ENCODE measurements at regions not wholly inside any gene's neighbourhood (a gene's known extent, or its start where the extent isn't known, plus 50 kb on each side); places are given as distances from the start of the nearest gene placed in this dataset.

- TF ChIP-seq IKZF1 (conservative IDR thresholded peaks at IDR 0.05) (peak; percentile 48), DPF2 (IDR thresholded peaks at IDR 0.05) (0 out of 2 replicates have a peak, but pooled peaks have one; percentile 7), FOS (IDR thresholded peaks at IDR 0.05; ENCODE audit: borderline replicate concordance, extremely low read depth, insufficient read length) (no peak), TCF7 (IDR thresholded peaks at IDR 0.05; ENCODE audit: borderline replicate concordance) (0 out of 2 replicates have a peak, but pooled peaks have one; percentile 6), MYC (IDR thresholded peaks at IDR 0.05; ENCODE audit: insufficient read depth, insufficient read length, insufficient replicate concordance, low read length, severe bottlenecking) (no peak), MTA3 (IDR thresholded peaks at IDR 0.05; ENCODE audit: borderline replicate concordance, low read length) (peak; percentile 23; the same call in 1 of the 2 replicates), RFX5 (IDR thresholded peaks at IDR 0.05; ENCODE audit: low read depth, low read length) (no peak), SRF (IDR thresholded peaks at IDR 0.05; ENCODE audit: low read depth in 2 of 2, low read length in 2 of 2) (peak in 1 of 2 experiments; percentile 91; a peak in 2 of 4 replicates), CREM (IDR thresholded peaks at IDR 0.05; ENCODE audit: low read depth) (peak; percentile 63), FOXM1 (IDR thresholded peaks at IDR 0.05; ENCODE audit: low read depth, low read length) (peak; percentile 53; the same call in 1 of the 2 replicates), JUND (IDR thresholded peaks at IDR 0.05; ENCODE audit: low read depth, low read length) (no peak), ESRRA (IDR thresholded peaks at IDR 0.05; ENCODE audit: low read length) (no peak), ZNF687 (IDR thresholded peaks at IDR 0.05) (no peak), SMARCA5 (IDR thresholded peaks at IDR 0.05) (no peak), IKZF2 (IDR thresholded peaks at IDR 0.05) (0 out of 4 replicates have a peak, but pooled peaks of 1 of the 2 experiments have one; percentile 27), EZH2 (IDR thresholded peaks at IDR 0.05; ENCODE audit: borderline replicate concordance, control insufficient read depth, low read depth, low read length) (no peak)
- TF ChIP-seq, protein P1, sequence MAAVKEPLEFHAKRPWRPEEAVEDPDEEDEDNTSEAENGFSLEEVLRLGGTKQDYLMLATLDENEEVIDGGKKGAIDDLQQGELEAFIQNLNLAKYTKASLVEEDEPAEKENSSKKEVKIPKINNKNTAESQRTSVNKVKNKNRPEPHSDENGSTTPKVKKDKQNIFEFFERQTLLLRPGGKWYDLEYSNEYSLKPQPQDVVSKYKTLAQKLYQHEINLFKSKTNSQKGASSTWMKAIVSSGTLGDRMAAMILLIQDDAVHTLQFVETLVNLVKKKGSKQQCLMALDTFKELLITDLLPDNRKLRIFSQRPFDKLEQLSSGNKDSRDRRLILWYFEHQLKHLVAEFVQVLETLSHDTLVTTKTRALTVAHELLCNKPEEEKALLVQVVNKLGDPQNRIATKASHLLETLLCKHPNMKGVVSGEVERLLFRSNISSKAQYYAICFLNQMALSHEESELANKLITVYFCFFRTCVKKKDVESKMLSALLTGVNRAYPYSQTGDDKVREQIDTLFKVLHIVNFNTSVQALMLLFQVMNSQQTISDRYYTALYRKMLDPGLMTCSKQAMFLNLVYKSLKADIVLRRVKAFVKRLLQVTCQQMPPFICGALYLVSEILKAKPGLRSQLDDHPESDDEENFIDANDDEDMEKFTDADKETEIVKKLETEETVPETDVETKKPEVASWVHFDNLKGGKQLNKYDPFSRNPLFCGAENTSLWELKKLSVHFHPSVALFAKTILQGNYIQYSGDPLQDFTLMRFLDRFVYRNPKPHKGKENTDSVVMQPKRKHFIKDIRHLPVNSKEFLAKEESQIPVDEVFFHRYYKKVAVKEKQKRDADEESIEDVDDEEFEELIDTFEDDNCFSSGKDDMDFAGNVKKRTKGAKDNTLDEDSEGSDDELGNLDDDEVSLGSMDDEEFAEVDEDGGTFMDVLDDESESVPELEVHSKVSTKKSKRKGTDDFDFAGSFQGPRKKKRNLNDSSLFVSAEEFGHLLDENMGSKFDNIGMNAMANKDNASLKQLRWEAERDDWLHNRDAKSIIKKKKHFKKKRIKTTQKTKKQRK (IDR thresholded peaks at IDR 0.05; ENCODE audit: low read depth, low read length) = no peak
Measured at GRCh38 chr3:99430348-99431134, 207.9 kb upstream of the COL8A1 start (continued).
